GM21737 (cell line): ENCODE measurements at regions not wholly inside any gene's neighbourhood (a gene's known extent, or its start where the extent isn't known, plus 50 kb on each side); places are given as distances from the start of the nearest gene placed in this dataset.
"Not testable (repeated sequence)": the region's sequence is repeated elsewhere in the genome, so short reads cannot be mapped to it uniquely, and the experiment has no call there.

ENCODE experiments used
- ATAC-seq: cut with Tn5 transposase; IDR thresholded peaks from one replicate; pipeline ENCODE4 v1.9.1; 2021; ENCODE audit warnings: mild to moderate bottlenecking, moderate library complexity; ENCODE audit not compliant: unreplicated experiment

DNA sequence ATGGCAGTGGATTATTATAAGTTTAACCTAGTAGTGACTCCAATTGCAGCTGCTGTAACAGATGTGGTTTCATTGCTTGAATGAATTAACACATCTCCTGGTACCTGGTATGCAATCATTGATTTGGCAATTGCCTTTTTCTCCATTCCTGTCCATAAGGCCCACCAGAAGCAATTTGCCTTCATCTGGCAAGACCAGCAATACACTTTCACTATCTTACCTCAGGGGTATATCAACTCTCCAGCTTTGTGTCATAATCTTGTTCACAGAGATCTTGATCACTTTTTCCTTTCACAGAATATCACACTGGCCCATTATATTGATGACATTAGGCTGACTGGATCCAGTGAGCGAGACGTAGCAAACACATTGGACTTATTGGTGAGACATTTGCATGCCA is 128.7 kb upstream of the ZC3H12C start:
- ATAC-seq, result no peak

DNA sequence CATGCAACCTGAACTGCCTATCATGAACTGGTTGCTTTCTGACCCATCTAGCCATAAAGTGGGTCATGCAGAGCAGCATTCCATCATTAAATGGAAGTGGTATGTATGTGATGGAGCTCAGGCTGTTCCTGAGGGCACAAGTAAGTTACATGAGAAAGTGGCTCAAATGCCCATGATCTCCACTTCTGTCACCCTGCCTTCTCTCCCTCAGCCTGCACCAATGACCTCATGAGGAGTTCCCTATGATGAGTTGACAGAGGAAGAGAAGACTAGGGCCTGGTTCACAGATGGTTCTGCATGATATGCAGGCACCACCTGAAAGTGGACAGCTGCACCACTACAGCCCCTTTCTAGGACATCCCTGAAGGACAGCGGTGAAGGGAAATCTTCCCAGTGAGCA is 127.7 kb upstream of the ZC3H12C start:
- ATAC-seq, result not testable (repeated sequence)

DNA sequence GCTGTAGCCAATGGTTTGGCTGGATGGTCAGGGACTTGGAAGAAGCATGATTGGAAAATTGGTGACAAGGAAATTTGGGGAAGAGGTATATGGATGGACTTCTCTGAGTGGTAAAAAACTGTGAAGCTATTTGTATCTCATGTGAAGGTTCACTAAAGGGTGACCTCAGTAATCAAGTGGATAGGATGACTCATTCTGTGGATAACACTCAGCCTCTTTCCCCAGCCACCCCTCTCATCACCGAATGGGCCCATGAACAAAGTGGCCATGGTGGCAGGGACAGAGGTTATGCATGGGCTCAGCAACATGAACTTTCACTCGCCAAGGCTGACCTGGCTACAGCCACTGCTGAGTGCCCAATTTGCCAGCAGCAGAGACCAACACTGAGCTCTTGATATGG is 127.3 kb upstream of the ZC3H12C start:
- ATAC-seq, result not testable (repeated sequence)

- ATAC-seq, result not testable (repeated sequence)
These were observed 126.1 kb upstream of the ZC3H12C start for GRCh38 chr11:109967136-109967535.

GRCh38 chr11:109968299-109968698 is 124.9 kb upstream of the ZC3H12C start:
- ATAC-seq, result no peak

DNA sequence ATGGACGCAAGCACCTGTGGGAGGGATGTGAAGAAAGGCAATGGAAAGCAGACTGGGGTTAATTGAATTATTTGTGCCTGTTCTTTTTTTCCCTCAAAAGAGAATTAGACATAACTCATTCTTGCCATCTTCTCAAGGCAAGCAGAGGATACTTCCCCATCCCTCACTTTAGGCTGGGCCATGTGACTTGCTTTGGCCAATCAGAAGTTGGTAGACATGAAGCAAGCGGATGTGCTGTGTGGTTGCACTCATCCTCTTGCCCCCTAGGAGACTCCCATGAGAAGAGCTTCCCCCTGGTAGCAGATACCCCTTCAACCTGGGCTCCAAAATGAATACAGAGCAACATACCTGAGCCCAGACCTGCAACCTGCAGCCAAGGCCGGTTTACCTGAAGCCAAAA is 124.4 kb upstream of the ZC3H12C start:
- no peak for ATAC-seq

DNA sequence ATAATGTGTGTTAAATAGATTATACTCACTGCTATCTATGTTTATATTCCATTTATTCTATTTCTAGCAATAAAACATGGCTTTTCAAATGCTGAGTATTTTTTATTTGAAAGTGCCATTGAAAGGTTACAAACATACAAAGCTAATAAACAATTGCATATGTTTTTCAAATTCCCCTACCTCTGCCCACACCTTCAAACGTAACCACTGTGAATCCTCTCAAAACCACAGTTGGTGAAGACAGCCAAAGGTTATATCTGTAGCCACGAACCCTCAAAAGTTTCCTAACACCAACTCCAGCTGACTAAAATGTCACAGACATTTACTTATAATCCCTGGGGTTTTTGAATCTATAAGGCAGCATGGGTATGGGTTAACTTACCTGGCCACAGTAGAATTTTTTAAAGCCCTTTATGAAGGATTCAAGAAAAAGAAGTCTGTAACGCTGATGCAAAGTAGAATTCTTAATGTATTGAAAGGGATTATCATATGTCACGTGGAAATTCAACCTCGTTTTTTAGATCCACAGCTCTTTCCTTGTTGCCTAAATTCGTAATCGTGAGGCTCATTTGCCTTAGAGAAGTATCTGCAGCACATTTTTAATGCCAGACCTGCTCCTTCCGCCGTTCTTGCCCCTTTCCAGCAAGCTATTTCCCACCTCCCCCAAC is 122.5 kb upstream of the ZC3H12C start:
- peak; percentile 48 for ATAC-seq

DNA sequence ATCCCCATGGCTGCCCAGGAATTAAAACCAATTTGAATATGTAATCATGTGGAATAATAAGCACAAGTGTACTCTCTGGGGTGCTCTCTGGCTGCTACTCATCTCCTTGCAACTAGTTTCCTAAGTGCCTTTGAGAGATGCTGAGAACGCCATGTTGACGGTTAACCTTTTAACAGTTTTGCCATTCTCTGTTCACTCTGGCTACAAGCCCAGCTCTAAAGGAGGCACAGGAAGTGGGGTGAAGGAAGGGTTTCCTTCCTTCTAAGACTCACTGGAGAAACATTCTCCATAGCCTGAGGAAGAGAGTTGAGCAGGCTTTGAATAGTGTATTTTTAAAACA is 122.0 kb upstream of the ZC3H12C start:
- ATAC-seq, result no peak

DNA sequence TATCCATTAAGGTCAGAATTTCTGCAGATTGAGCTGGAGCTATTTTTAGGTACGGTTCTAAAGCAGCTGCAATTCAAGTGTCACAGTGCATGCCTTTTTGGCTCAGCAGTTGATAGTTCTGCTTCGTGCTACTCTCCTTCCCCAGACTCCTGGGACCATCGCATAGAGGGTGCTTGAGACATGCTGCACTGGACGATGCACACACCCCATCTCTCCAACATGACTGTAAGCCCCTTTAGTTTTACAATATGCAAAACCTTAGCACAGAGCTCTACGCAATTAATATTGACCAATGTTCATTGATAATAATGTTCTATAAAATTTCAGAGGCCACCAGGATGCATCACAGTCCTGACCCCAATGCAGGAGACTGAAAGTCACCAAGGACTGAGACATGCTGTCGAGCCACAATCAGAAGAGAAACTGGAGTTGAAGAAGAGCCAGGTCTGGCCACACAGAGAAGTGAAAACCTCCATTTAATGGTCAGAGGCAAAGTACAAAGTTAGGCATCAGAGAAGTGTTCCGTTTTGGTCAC is 120.9 kb upstream of the ZC3H12C start:
- peak; percentile 68 for ATAC-seq

DNA sequence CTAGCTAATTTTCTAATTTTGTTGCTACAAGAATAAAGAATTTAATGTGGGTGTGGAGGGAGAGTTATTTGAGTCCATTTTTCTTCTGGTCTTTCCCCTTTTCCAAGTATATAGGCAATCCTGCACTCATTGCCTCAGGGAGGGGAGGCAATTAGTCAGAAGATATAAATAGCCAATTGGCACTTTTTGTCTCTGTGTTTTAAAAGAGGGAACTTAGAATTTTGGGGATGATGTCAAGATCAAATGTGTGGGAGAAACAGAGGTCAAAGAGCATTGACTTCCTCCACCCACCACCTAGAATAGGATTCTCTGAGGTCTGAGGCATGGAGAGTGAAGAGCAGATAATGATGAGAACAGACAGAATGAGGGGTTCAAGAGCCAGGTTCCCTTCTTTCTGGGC is 120.3 kb upstream of the ZC3H12C start:
- no peak for ATAC-seq

- no peak for ATAC-seq
These were observed 119.7 kb upstream of the ZC3H12C start for GRCh38 chr11:109973486-109973885.

- no peak for ATAC-seq
These were observed 118.7 kb upstream of the ZC3H12C start for GRCh38 chr11:109974523-109974922.

GRCh38 chr11:109978895-109979294 is 114.3 kb upstream of the ZC3H12C start:
- no peak for ATAC-seq

DNA sequence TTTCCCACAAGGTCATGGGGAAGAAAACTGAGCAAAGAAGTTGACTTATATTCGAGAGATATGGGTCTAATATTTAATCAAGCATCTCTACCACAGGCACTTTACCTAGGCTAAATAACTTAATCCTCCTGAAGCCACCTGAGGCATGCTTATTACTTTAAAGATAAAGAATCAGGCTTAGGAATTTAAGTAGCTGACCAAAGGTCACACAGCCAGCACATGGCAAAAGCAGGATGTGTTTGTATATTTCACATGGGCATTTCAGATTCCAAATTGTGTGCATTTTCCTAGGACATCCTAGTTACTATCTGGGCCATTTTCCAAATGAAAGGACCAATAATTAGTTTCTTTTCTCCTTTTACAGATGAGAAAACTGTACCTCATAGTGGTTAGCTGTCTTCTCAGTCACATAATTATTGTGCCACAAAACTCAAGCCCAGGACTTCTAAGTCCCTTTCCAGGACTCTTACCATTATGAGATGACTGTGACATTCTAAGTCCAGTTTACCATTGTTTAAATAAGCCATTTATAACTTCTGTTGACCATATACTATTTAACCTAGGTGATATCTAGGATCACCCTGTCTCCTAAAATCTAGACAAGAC is 112.1 kb upstream of the ZC3H12C start:
- ATAC-seq, result no peak

GRCh38 chr11:109983358-109983757 is 109.8 kb upstream of the ZC3H12C start:
- no peak for ATAC-seq

DNA sequence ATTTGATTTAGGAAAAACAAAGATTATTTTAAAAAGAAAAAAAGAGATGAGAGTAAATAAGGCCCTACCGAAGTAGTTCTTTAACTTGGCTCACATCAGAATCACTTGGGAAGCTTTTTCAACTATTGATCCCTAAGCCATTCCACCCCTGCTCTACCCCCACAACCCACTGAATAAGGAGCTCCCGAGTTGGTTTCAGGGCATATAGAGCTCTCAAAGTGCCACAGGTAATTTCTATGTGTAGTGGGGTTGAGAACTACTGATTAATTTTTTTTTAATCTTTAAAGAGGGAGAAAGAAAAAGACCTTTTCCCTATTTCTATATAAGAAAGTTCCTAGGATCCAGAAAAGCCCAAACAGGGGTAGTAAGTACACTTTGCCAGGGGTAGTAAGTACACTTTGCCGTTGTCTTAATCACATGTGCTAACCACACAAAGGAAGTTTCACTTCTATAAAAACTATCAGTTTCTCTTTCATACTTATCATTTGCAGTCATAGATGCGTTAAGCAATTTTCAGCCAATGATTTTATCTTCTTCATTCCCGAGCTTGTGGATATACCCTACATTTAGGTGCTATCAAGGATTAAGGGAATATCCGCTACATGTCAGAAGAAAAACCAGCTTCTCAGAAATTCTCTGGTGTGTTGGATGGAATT is 108.4 kb upstream of the ZC3H12C start:
- peak; percentile 94 for ATAC-seq

GRCh38 chr11:109986488-109986887 is 106.7 kb upstream of the ZC3H12C start:
- no peak for ATAC-seq

DNA sequence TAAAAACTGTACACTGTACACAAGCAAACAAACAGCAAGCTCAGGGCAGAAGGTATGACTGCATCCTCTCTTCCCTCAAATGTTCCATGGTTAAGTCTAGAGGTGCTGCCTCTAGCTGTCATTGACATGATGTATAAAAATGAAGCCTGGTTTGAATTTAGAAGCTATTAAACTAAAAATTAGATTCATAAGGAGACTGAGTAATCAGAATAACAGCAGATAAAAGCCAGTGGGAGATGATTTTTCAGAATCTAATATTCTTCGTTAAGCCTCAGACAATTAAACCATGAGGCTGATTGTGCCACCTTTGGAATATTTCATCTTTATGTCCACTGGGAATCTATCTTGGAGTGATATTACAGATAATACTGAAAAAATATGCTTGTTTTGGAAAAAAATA is 101.4 kb upstream of the ZC3H12C start:
- ATAC-seq, result no peak

GRCh38 chr11:109993786-109994185 is 99.4 kb upstream of the ZC3H12C start:
- ATAC-seq, result no peak

DNA sequence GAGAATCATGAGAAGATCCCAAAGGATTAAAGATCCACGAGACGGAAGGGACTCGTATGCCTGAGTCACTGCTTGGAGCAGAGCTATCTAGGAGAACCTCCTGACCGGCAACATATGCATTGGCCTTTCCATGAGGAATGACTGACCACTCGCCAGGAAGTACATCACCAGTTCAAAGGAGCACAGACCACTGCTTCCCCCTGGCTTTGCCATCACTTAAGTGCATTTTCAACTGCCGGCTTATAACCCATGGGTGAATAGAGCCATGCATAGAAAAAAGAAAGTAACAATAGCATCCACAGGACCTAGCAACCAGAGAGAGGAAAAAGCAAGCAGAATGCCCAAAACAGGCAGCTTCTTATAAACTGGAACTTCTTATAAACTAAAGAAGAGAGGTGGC is 98.3 kb upstream of the ZC3H12C start:
- ATAC-seq, result no peak

DNA sequence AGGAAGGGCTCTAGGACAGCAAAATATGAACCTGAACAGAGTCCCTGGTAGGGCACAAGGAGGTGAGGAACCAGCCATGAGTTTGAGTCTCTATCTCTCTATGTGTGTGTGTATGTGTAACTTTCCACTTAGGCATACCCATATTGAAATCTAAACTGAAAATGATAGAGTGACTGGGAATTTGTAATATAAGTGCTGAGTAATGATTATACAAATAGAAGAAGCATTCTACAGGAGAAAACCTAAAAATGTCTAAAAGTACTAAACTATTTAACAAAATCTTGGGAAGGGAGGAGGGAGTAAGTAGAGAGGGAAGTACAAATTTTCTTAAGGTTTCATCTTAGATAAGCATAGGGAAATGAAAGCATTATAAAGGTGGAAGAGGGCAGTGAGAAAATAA is 97.1 kb upstream of the ZC3H12C start:
- no peak for ATAC-seq

DNA sequence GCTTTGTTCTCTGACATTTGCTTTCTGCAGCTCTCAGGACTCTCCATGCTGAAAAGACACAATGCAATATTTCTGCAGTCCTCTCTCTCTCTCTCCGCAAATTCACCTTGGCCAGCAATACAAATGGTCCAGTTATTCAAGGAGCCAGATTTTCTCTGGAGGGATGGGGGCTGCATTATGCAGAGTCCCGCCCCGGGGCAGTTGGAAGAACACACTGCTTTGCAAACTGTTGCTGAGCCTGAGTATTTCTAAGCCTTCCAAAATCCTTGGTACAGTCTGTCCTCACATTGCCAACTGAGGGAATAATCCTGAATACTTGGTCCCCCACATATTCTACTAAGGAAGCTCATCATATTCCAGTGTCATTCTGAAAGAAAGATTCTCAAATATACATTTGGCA is 94.3 kb upstream of the ZC3H12C start:
- no peak for ATAC-seq
